CD14-positive monocyte (primary cell): ENCODE measurements at regions not wholly inside any gene's neighbourhood (a gene's known extent, or its start where the extent isn't known, plus 50 kb on each side); places are given as distances from the start of the nearest gene placed in this dataset.

Experiments used
- DNase-seq, 3 donors: peaks; one replicate each; pipeline ENCODE4 v3.0.0-alpha.2; 2011 to 2022
- H2AFZ ChIP-seq: 2 replicates; pipeline ENCODE4 v1.6.0; 2012; ENCODE audit warnings: mild to moderate bottlenecking, low read depth, low read length, inconsistent platforms; ENCODE audit not compliant: insufficient read depth, poor library complexity, severe bottlenecking
- H3K27ac ChIP-seq, 2 donors: 1 replicate in 1 of 2; 2 replicates in 1 of 2; pipeline ENCODE4 v1.5.1; 2012 to 2013; ENCODE audit warnings: low read length in 2 of 2, control low read depth in 1 of 2, inconsistent platforms in 1 of 2, low read depth in 1 of 2, mild to moderate bottlenecking in 1 of 2
- H3K27me3 ChIP-seq, 2 donors: one replicate each; pipeline versions ENCODE4 v1.6.0 to v1.6.1; 2011 to 2013; ENCODE audit warnings: low read length in 2 of 2; ENCODE audit not compliant: control insufficient read depth in 2 of 2, insufficient read depth in 2 of 2
- H3K36me3 ChIP-seq, 2 donors: replicated peaks in 1 of 2; 1 replicate in 1 of 2; 2 replicates in 1 of 2; pipeline versions ENCODE4 v1.5.1 to v1.6.1; 2012 to 2013; ENCODE audit warnings: low read length in 2 of 2, control low read depth in 1 of 2, inconsistent platforms in 1 of 2, mild to moderate bottlenecking in 1 of 2; ENCODE audit not compliant: insufficient read depth in 2 of 2, control insufficient read depth in 1 of 2
- H3K4me1 ChIP-seq, 2 donors: 1 replicate in 1 of 2; 2 replicates in 1 of 2; pipeline versions ENCODE4 v1.5.1 to v1.6.1; 2012 to 2013; ENCODE audit warnings: low read length in 2 of 2, control low read depth in 1 of 2, inconsistent platforms in 1 of 2, mild to moderate bottlenecking in 1 of 2, moderate library complexity in 1 of 2; ENCODE audit not compliant: insufficient read depth in 2 of 2, control insufficient read depth in 1 of 2
- H3K4me2 ChIP-seq: replicated peaks from 2 replicates; pipeline ENCODE3; 2012; ENCODE audit warnings: low read length, moderate library complexity, mild to moderate bottlenecking; ENCODE audit not compliant: poor library complexity, severe bottlenecking; ENCODE audit errors: extremely low read depth
- H3K4me3 ChIP-seq, 3 experiments: fragments of 200-600 bp in 1 of 3; sonication (generic) in 1 of 3; replicated peaks in 1 of 3; 1 replicate in 2 of 3; 2 replicates in 1 of 3; pipeline ENCODE4 v1.5.1; 2011 to 2013; ENCODE audit warnings: low read length in 3 of 3, mild to moderate bottlenecking in 3 of 3, control low read depth in 2 of 3, low read depth in 2 of 3, inconsistent platforms in 1 of 3, moderate library complexity in 1 of 3
- H3K79me2 ChIP-seq: 2 replicates; pipeline ENCODE4 v1.6.0; 2012; ENCODE audit warnings: mild to moderate bottlenecking, control low read depth, inconsistent platforms, low read length, moderate library complexity; ENCODE audit not compliant: insufficient read depth
- H3K9ac ChIP-seq: 2 replicates; pipeline ENCODE4 v1.6.0; 2017; ENCODE audit warnings: low read length, mild to moderate bottlenecking; ENCODE audit not compliant: insufficient read depth, poor library complexity, severe bottlenecking
- H3K9me3 ChIP-seq, 2 donors: replicated peaks in 1 of 2; 1 replicate in 1 of 2; 2 replicates in 1 of 2; pipeline versions ENCODE4 v1.5.1 to v1.6.1; 2012 to 2013; ENCODE audit warnings: low read length in 2 of 2, control low read depth in 1 of 2; ENCODE audit not compliant: control insufficient read depth in 1 of 2, insufficient read depth in 1 of 2
- H4K20me1 ChIP-seq: 2 replicates; pipeline ENCODE4 v1.6.0; 2012; ENCODE audit warnings: mild to moderate bottlenecking, low read length, control low read depth, moderate library complexity; ENCODE audit not compliant: insufficient read depth
- H3K27ac Mint-ChIP-seq, 7 donors: one replicate each; pipeline ENCODE4 v1.8.0; 2020; ENCODE audit warnings: mild to moderate bottlenecking in 7 of 7, mixed read lengths in 7 of 7, moderate library complexity in 6 of 7, inconsistent platforms in 2 of 7
- H3K27me3 Mint-ChIP-seq, 3 donors: one replicate each; pipeline ENCODE4 v1.8.0; 2021 to 2022; ENCODE audit warnings: low read depth in 3 of 3, mild to moderate bottlenecking in 3 of 3, mixed read lengths in 3 of 3, moderate library complexity in 3 of 3, inconsistent platforms in 1 of 3
- H3K36me3 Mint-ChIP-seq, 2 donors: one replicate each; pipeline ENCODE4 v1.8.0; 2020; ENCODE audit warnings: mixed read lengths in 2 of 2, inconsistent platforms in 1 of 2, mild to moderate bottlenecking in 1 of 2
- H3K4me1 Mint-ChIP-seq: one replicate; pipeline ENCODE4 v1.8.0; 2020; ENCODE audit warnings: mild to moderate bottlenecking, mixed read lengths
- H3K4me3 Mint-ChIP-seq, 2 donors: one replicate each; pipeline ENCODE4 v1.8.0; 2020; ENCODE audit warnings: mild to moderate bottlenecking in 2 of 2, mixed read lengths in 2 of 2, moderate library complexity in 1 of 2
- H3K9me3 Mint-ChIP-seq, 7 donors: one replicate each; pipeline ENCODE4 v1.8.0; 2020 to 2022; ENCODE audit warnings: mixed read lengths in 7 of 7, mild to moderate bottlenecking in 6 of 7, moderate library complexity in 6 of 7, inconsistent platforms in 2 of 7
- WGBS: methylation state at CpG from one replicate; pipeline ENCODE4 v1.1.5; 2013; ENCODE audit warnings: missing lambda C conversion rate; ENCODE audit not compliant: insufficient coverage; 5-methylcytosine and 5-hydroxymethylcytosine counted together
- intact Hi-C, 2 donors: fragments of 100-400 bp; cut with micrococcal nuclease; formaldehyde crosslinking; loops; one replicate each; pipeline versions ENCODE4 v1.15.0 to v1.15.1; 2023
- TF ChIP-seq, protein P1 (sequence below): fragments of 200-600 bp; IDR thresholded peaks from one replicate; pipeline ENCODE4 v1.8.0; 2022; ENCODE audit warnings: antibody characterized with exemption, mild to moderate bottlenecking

DNA sequence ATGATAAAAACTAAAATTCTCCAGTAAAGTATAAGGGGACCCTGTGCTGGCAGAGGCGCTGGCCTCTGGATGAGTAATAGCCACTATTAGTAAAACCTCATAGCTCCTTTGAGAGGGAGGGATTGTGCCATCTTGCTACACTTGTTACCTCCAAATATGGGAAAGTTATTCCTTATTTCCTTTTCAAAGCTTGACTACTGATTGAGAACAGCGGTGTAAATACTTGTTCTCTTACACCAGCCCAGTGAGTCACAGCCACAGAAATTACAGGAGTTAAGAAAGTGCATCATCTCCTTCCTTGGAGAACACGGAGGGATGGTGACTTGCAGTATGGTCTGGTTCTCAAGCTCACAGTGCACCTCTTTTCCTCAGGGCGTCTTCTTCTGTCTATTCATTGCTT, 379.0 kb downstream of the EFNB2 start:
- no peak for DNase-seq
- Mint-ChIP-seq H3K27ac (no peak overlapping the region), H3K27me3 (peaks cover 0 to 2% (median 0%) of the 10 kb centered on the region in 3 donors), H3K9me3 (peaks cover 2 to 12% (median 7%) of the 10 kb centered on the region in 7 donors), H3K4me3 (no peak overlapping the region), H3K4me1 (no peaks in the 10 kb centered on the region), H3K36me3 (no peaks in the 10 kb centered on the region)
- Histone ChIP-seq H3K36me3 (no peaks in the 10 kb centered on the region), H3K79me2 (no peaks in the 10 kb centered on the region), H3K9ac (no peak overlapping the region), H3K27me3 (no peaks in the 10 kb centered on the region), H3K9me3 (peaks cover 0 to 6% of the 10 kb centered on the region in 2 donors), H3K4me3 (no peak overlapping the region), H4K20me1 (no peaks in the 10 kb centered on the region), H3K4me1 (no peaks in the 10 kb centered on the region), H3K27ac (no peak overlapping the region), H2AFZ (no peak overlapping the region), H3K4me2 (no peak overlapping the region)
- 90% methylated on average over 2 of the region's 4 CpGs for WGBS
- intact Hi-C loops, result no loop called here
- TF ChIP-seq, protein P1, sequence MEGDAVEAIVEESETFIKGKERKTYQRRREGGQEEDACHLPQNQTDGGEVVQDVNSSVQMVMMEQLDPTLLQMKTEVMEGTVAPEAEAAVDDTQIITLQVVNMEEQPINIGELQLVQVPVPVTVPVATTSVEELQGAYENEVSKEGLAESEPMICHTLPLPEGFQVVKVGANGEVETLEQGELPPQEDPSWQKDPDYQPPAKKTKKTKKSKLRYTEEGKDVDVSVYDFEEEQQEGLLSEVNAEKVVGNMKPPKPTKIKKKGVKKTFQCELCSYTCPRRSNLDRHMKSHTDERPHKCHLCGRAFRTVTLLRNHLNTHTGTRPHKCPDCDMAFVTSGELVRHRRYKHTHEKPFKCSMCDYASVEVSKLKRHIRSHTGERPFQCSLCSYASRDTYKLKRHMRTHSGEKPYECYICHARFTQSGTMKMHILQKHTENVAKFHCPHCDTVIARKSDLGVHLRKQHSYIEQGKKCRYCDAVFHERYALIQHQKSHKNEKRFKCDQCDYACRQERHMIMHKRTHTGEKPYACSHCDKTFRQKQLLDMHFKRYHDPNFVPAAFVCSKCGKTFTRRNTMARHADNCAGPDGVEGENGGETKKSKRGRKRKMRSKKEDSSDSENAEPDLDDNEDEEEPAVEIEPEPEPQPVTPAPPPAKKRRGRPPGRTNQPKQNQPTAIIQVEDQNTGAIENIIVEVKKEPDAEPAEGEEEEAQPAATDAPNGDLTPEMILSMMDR, result no peak

DNA sequence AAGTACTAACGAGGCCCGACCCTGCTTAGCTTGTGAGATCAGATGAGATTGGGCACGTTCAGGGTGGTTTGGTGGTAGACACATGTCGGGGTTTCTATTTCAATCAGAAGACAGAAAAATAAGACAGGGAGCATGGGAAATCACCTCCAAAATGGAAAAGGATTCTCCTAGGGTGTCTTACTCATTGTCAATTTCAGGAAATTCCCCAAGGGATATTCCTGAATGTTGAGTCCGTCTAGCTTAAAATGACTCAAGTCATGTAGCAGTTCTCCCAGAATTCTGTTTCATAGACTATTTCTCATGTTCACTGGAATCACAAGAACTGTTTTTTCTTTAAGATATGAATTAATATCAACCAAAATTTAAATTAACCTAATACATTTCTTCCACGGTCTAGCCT, 380.1 kb downstream of the EFNB2 start:
- Histone ChIP-seq H3K9me3 (peaks cover 0 to 6% of the 10 kb centered on the region in 2 donors), H3K79me2 (no peaks in the 10 kb centered on the region), H3K36me3 (no peaks in the 10 kb centered on the region), H3K27me3 (no peaks in the 10 kb centered on the region), H3K4me3 (no peak overlapping the region), H2AFZ (no peak overlapping the region), H3K9ac (no peak overlapping the region), H3K4me1 (no peaks in the 10 kb centered on the region), H3K27ac (no peak overlapping the region), H4K20me1 (no peaks in the 10 kb centered on the region), H3K4me2 (no peak overlapping the region)
- H3K36me3 Mint-ChIP-seq, result no peaks in the 10 kb centered on the region
- H3K27ac Mint-ChIP-seq, result no peak overlapping the region
- peaks cover 0 to 2% (median 0%) of the 10 kb centered on the region in 3 donors for H3K27me3 Mint-ChIP-seq
- intact Hi-C loops, result no loop called here
- no peak for DNase-seq
- 100% methylated on average over 2 of the region's 6 CpGs for WGBS
- TF ChIP-seq, protein P1, result no peak
- no peaks in the 10 kb centered on the region for H3K4me1 Mint-ChIP-seq
- H3K9me3 Mint-ChIP-seq, result peaks cover 3 to 14% (median 9%) of the 10 kb centered on the region in 7 donors
- no peak overlapping the region for H3K4me3 Mint-ChIP-seq
